ENCODE measurements at regions not wholly inside any gene's neighbourhood (a gene's known extent, or its start where the extent isn't known, plus 50 kb on each side); places are given as distances from the start of the nearest gene placed in this dataset.

DNA sequence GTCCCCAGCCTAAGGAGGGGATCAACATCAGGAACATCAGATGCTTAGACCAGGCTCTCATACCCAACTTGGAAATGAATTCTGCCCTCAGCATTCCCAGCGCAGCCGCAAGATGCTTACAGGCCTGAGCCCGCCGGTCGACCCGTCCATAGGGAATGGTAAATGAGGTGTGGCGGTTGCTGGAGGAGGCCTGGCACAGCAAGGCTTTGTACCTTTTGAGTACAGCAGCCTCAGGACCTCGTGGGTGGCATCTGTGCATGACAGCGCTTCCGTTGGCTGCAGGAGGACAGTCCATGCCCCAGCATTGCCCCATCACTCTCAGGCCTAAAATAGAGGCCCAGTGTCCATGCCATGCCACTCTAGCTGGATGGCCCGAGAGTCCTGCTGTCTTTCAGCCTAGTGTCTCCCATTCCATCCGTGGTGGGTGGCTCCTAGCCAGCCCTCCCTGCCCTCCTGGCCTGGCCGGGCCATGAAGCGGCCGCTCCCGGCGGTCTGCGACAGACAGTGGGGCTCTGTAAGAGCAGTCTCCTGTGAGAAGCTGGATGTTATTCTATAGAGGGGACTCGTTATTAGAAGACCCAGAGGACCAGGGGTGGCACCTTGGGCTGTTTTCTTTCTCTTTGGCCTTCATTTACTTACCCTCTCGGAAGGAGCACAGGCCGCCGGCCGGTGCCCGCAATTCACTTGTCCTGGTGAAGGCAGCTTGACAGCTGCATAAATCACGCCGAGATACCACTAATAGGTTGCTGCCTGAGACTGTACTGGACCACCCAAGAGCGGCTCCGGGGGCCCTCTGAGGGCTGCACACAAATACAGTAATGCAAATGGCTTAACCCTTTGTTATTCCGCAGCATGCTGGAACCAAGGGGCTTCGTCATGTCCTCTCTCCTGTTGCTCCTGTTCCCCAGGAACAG, 223.5 kb upstream of the TUT7 start:
- no peaks in the 10 kb centered on the region for H3K4me1 ChIP-seq
- intact Hi-C loops (cut with DNase I), result no loop called here
- no peak for DNase-seq
- H3K9me3 ChIP-seq, result no peaks in the 10 kb centered on the region
- no peak overlapping the region for H3K27ac ChIP-seq
- peak in 1 of 4 donors; percentile 54 for ATAC-seq
- peaks cover 0 to 11% (median 0%) of the 10 kb centered on the region in 3 donors for H3K27me3 ChIP-seq (ENCODE audit: insufficient read depth in 3 of 3, low read length in 2 of 3)
- H3K36me3 ChIP-seq (ENCODE audit: insufficient read depth in 1 of 2, low read depth in 1 of 2), result no peaks in the 10 kb centered on the region
- TF ChIP-seq, protein P1, sequence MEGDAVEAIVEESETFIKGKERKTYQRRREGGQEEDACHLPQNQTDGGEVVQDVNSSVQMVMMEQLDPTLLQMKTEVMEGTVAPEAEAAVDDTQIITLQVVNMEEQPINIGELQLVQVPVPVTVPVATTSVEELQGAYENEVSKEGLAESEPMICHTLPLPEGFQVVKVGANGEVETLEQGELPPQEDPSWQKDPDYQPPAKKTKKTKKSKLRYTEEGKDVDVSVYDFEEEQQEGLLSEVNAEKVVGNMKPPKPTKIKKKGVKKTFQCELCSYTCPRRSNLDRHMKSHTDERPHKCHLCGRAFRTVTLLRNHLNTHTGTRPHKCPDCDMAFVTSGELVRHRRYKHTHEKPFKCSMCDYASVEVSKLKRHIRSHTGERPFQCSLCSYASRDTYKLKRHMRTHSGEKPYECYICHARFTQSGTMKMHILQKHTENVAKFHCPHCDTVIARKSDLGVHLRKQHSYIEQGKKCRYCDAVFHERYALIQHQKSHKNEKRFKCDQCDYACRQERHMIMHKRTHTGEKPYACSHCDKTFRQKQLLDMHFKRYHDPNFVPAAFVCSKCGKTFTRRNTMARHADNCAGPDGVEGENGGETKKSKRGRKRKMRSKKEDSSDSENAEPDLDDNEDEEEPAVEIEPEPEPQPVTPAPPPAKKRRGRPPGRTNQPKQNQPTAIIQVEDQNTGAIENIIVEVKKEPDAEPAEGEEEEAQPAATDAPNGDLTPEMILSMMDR (IDR thresholded peaks at IDR 0.05), result no peak
- no peak overlapping the region for H3K4me3 ChIP-seq
- 42 to 73% (median 45%) methylated on average over 28 to 30 of the region's 30 CpGs for WGBS, 3 donors

DNA sequence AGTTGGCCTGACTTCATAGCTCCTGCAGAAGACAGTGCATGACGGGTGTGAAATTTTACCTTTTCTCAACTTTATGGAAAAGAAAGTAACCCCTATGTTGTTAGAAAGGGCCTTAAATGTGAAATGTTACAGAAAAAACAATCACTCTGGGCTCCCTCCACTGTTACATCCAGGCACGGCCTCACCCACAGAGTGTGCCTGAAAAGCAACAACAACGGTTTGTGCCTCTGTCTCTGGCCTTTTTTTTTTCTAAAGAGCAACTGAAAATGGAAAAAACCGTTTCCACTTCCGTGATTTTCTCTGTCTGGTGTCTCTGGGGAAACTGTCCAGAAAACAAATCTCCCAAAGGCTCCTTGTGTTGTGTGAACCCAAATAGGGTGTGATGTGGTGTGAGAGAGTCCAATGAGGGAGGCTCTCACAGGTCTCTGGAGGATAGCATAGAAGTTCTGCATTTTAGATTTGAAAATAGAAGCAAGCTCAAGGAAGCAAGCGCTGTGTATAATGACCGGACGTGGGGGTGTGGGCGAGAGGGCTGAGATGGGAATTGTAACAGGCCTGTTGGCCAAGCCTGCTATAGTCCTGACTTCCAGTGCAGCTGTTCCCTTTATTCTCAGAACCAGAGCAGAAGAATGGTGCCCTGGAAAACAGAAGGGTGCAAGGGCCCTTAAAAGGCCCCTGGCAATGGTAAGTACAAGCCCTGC, 221.8 kb upstream of the TUT7 start:
- peak; percentile 39 to 66 for DNase-seq
- TF ChIP-seq, protein P1 (IDR thresholded peaks at IDR 0.05), result no peak
- H3K4me1 ChIP-seq, result no peaks in the 10 kb centered on the region
- H3K4me3 ChIP-seq, result no peak overlapping the region
- no peaks in the 10 kb centered on the region for H3K9me3 ChIP-seq
- intact Hi-C loops (cut with DNase I), result no loop called here
- no peaks in the 10 kb centered on the region for H3K36me3 ChIP-seq (ENCODE audit: insufficient read depth in 1 of 2, low read depth in 1 of 2)
- H3K27ac ChIP-seq, result no peak overlapping the region
- ATAC-seq, result peak in 3 of 4 donors; percentile 30 to 64 (median 60)
- WGBS, 3 donors, result 52 to 59% (median 58%) methylated on average over 9 of the region's 9 CpGs
- peaks cover 0 to 11% (median 0%) of the 10 kb centered on the region in 3 donors for H3K27me3 ChIP-seq (ENCODE audit: insufficient read depth in 3 of 3, low read length in 2 of 3)

DNA sequence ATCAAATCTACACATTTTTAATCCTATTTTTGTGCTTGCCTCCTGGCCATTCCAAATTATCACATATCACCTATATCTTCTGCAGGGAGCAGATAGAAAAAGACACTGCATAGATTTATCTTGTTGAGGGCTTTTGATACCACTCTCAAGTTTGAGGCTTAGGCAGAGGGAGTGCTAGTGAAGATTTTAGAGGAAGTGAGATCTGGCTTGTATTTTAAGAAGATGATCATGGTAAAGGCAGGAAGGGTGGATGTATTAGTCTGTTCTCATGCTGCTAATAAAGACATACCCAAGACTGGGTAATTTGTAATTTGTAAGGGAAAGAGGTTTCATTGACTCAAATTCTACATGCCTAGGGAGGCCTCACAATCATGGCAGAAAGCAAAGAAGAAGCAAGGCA, 220.9 kb upstream of the TUT7 start:
- peaks cover 0 to 11% (median 0%) of the 10 kb centered on the region in 3 donors for H3K27me3 ChIP-seq (ENCODE audit: insufficient read depth in 3 of 3, low read length in 2 of 3)
- ATAC-seq (no peak), DNase-seq (no peak)
- TF ChIP-seq, protein P1 (IDR thresholded peaks at IDR 0.05), result no peak
- H3K36me3 ChIP-seq (ENCODE audit: insufficient read depth in 1 of 2, low read depth in 1 of 2), result no peaks in the 10 kb centered on the region
- intact Hi-C loops (cut with DNase I), result no loop called here
- no peak overlapping the region for H3K27ac ChIP-seq
- no peaks in the 10 kb centered on the region for H3K9me3 ChIP-seq
- H3K4me3 ChIP-seq, result no peak overlapping the region
- no peaks in the 10 kb centered on the region for H3K4me1 ChIP-seq

DNA sequence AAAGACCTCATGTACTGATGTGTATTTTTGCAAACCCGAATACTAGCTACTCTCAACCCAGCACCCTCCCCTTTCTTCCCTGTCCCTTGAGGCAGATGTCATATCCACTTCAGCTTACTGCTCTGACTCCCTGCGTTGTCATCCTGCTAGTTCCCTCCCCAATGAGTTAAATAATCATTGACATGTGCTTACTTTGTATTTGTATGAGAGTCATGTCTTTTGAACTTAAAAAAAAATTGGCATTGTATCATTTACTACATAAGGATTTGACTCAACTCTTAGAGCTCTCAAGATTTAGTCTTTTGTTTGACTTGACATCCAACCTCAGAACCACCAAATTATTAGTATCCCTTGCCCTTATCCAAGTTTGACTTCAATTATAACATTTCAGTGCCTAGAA, 219.7 kb upstream of the TUT7 start:
- 71 to 86% (median 82%) methylated on average over 2 of the region's 2 CpGs for WGBS, 3 donors
- Histone ChIP-seq H3K9me3 (peaks cover 4% of the 10 kb centered on the region), H3K4me1 (no peaks in the 10 kb centered on the region), H3K36me3 (ENCODE audit: insufficient read depth in 1 of 2, low read depth in 1 of 2) (no peaks in the 10 kb centered on the region), H3K27ac (no peak overlapping the region), H3K4me3 (no peak overlapping the region), H3K27me3 (ENCODE audit: insufficient read depth in 3 of 3, low read length in 2 of 3) (peaks cover 0 to 6% (median 1%) of the 10 kb centered on the region in 3 donors)
- intact Hi-C loops (cut with DNase I), result no loop called here
- TF ChIP-seq, protein P1 (IDR thresholded peaks at IDR 0.05), result no peak
- ATAC-seq (no peak), DNase-seq (no peak)
